ENCODE measurements at regions not wholly inside any gene's neighbourhood (a gene's known extent, or its start where the extent isn't known, plus 50 kb on each side); places are given as distances from the start of the nearest gene placed in this dataset.

DNA sequence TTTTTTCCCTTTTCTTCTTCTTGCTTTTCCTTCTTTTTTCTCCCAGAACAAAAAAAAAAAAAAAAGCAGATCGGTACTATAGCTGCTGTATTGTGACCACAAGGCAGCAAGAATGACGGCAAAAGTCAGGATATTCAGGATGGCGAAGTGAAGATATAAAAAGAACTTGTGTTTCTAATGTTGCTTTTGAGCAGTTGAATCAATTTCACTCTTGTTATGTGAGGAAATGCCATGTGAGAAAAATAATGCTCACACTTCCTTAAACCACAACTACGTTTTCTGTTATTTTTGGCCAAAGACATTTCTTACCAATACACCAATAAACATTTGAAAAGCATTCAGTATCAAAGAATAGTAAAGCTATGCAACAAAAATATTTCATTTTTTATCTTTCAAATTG is 510.5 kb downstream of the HACE1 start:
- TF ChIP-seq SMC3 (conservative IDR thresholded peaks at IDR 0.05; ENCODE audit: poor library complexity) (no peak), EZH2 (IDR thresholded peaks at IDR 0.05; ENCODE audit: borderline replicate concordance, insufficient read depth, low read length, poor library complexity, severe bottlenecking) (no peak), MXI1 (conservative IDR thresholded peaks at IDR 0.05; ENCODE audit: poor library complexity, severe bottlenecking) (no peak), EP300 (conservative IDR thresholded peaks at IDR 0.05; ENCODE audit: poor library complexity, severe bottlenecking) (no peak), POLR2AphosphoS5 (IDR thresholded peaks at IDR 0.05) (no peak), TAF1 (IDR thresholded peaks at IDR 0.05; ENCODE audit: low read depth) (no peak), RAD21 (conservative IDR thresholded peaks at IDR 0.05) (no peak)
- TF ChIP-seq, protein P1, sequence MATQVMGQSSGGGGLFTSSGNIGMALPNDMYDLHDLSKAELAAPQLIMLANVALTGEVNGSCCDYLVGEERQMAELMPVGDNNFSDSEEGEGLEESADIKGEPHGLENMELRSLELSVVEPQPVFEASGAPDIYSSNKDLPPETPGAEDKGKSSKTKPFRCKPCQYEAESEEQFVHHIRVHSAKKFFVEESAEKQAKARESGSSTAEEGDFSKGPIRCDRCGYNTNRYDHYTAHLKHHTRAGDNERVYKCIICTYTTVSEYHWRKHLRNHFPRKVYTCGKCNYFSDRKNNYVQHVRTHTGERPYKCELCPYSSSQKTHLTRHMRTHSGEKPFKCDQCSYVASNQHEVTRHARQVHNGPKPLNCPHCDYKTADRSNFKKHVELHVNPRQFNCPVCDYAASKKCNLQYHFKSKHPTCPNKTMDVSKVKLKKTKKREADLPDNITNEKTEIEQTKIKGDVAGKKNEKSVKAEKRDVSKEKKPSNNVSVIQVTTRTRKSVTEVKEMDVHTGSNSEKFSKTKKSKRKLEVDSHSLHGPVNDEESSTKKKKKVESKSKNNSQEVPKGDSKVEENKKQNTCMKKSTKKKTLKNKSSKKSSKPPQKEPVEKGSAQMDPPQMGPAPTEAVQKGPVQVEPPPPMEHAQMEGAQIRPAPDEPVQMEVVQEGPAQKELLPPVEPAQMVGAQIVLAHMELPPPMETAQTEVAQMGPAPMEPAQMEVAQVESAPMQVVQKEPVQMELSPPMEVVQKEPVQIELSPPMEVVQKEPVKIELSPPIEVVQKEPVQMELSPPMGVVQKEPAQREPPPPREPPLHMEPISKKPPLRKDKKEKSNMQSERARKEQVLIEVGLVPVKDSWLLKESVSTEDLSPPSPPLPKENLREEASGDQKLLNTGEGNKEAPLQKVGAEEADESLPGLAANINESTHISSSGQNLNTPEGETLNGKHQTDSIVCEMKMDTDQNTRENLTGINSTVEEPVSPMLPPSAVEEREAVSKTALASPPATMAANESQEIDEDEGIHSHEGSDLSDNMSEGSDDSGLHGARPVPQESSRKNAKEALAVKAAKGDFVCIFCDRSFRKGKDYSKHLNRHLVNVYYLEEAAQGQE (IDR thresholded peaks at IDR 0.05; ENCODE audit: borderline replicate concordance) = no peak
- TF ChIP-seq, protein P2, sequence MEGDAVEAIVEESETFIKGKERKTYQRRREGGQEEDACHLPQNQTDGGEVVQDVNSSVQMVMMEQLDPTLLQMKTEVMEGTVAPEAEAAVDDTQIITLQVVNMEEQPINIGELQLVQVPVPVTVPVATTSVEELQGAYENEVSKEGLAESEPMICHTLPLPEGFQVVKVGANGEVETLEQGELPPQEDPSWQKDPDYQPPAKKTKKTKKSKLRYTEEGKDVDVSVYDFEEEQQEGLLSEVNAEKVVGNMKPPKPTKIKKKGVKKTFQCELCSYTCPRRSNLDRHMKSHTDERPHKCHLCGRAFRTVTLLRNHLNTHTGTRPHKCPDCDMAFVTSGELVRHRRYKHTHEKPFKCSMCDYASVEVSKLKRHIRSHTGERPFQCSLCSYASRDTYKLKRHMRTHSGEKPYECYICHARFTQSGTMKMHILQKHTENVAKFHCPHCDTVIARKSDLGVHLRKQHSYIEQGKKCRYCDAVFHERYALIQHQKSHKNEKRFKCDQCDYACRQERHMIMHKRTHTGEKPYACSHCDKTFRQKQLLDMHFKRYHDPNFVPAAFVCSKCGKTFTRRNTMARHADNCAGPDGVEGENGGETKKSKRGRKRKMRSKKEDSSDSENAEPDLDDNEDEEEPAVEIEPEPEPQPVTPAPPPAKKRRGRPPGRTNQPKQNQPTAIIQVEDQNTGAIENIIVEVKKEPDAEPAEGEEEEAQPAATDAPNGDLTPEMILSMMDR (IDR thresholded peaks at IDR 0.05; ENCODE audit: poor library complexity, severe bottlenecking) = no peak
